ENCODE measurements at regions not wholly inside any gene's neighbourhood (a gene's known extent, or its start where the extent isn't known, plus 50 kb on each side); places are given as distances from the start of the nearest gene placed in this dataset.
"Not testable (repeated sequence)": the region's sequence is repeated elsewhere in the genome, so short reads cannot be mapped to it uniquely, and the experiment has no call there.

DNA sequence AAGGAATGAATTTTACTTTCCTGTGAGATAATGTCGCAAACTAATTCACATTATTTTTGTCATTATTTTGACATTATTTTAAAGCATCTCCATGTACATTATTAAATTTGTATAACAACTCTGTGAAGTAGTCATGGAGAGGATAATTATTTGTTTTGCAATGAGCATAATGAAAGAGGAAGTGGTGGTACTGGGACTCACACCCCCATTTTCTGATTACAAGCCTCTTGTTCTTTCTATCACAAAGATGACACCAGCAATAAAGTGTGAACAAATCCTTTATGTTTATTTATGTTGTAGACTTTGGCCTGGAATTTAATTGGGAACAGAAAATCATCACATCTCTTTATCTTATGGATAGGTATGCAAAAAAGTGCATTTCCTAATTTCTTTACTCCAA, 522.6 kb downstream of the TMEM135 start:
- Histone ChIP-seq H3K4me1 (no peaks in the 10 kb centered on the region), H3K36me3 (no peaks in the 10 kb centered on the region), H3K27me3 (no peaks in the 10 kb centered on the region), H3K4me3 (no peak overlapping the region), H3K9me3 (peaks cover 0 to 3% of the 10 kb centered on the region in 2 donors), H3K27ac (no peak overlapping the region)
- TF ChIP-seq, protein P1, sequence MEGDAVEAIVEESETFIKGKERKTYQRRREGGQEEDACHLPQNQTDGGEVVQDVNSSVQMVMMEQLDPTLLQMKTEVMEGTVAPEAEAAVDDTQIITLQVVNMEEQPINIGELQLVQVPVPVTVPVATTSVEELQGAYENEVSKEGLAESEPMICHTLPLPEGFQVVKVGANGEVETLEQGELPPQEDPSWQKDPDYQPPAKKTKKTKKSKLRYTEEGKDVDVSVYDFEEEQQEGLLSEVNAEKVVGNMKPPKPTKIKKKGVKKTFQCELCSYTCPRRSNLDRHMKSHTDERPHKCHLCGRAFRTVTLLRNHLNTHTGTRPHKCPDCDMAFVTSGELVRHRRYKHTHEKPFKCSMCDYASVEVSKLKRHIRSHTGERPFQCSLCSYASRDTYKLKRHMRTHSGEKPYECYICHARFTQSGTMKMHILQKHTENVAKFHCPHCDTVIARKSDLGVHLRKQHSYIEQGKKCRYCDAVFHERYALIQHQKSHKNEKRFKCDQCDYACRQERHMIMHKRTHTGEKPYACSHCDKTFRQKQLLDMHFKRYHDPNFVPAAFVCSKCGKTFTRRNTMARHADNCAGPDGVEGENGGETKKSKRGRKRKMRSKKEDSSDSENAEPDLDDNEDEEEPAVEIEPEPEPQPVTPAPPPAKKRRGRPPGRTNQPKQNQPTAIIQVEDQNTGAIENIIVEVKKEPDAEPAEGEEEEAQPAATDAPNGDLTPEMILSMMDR (IDR thresholded peaks at IDR 0.05) = no peak
- DNase-seq (no peak), ATAC-seq (no peak)
- intact Hi-C loops (cut with DNase I) = no loop called here

DNA sequence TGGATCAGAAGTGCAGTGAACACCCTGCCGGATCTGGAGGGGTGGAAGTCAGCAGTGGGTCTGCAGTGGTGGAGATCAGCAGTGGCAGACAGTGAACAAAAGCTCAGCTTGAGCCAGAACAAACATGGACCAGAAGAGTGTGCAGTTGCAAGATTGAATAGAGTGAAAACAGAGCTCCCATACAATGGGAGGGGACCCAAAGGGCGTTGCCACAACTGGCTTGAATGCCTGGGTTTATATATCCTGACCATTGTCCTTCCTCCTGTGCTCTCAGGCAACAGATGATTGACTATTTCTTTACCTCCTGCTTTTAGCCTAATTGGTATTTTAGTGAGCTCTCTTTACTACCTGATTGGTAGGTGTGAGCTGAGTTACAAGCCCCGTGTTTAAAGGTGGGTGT, 522.1 kb downstream of the TMEM135 start:
- H3K27me3 ChIP-seq; H3K9me3 ChIP-seq; H3K4me1 ChIP-seq; H3K27ac ChIP-seq; H3K36me3 ChIP-seq; DNase-seq; H3K4me3 ChIP-seq; ATAC-seq; intact Hi-C loops (cut with DNase I): not testable (repeated sequence)

DNA sequence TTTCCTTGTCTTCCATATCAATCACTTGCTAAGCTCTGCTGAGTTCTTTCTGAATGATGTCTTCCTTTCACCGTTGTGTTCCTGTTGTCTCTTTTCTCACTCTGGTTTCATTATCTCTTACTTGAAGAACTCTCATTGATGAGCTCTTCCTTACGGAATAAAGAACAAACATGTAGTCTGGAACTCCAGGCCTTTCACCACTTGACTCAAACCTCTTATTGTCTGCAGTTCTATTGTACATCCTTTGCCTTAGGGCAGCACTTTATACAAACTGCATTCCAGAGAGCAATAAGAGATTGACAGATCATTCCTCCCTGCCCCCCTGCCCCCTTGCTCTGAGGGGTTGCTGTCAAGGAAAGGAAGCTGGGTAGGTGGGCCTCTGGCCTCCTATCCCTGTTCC, 517.4 kb downstream of the TMEM135 start:
- no peak overlapping the region for H3K4me3 ChIP-seq
- H3K36me3 ChIP-seq = no peaks in the 10 kb centered on the region
- intact Hi-C loops (cut with DNase I) = no loop called here
- ATAC-seq (no peak), DNase-seq (no peak)
- peaks cover 0 to 7% of the 10 kb centered on the region in 2 donors for H3K9me3 ChIP-seq
- TF ChIP-seq, protein P1 (IDR thresholded peaks at IDR 0.05) = no peak
- no peaks in the 10 kb centered on the region for H3K4me1 ChIP-seq
- no peak overlapping the region for H3K27ac ChIP-seq
- H3K27me3 ChIP-seq = no peaks in the 10 kb centered on the region

DNA sequence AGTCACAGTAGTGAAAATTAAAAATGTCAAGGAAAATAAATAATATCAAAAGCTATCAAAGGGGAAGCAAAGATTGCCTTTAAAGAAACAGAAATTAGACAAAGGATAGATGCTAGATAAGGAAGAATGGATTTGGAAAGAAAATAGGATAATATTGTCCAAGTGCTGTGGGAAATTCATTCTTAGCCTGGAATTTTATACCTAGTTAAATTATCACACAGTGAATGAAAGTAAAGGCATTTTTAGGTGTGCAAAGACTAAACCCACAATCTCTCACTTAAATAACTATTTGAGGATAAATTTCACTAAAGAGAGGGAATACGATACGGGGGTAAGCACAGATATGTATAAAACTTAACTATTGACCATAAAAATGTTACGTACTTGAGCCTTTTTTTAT, 511.1 kb downstream of the TMEM135 start:
- H3K27me3 ChIP-seq = no peaks in the 10 kb centered on the region
- peaks cover 0 to 30% of the 10 kb centered on the region in 2 donors for H3K9me3 ChIP-seq
- H3K27ac ChIP-seq = no peak overlapping the region
- no peaks in the 10 kb centered on the region for H3K4me1 ChIP-seq
- H3K4me3 ChIP-seq = no peak overlapping the region
- intact Hi-C loops (cut with DNase I) = no loop called here
- ATAC-seq (no peak), DNase-seq (no peak)
- TF ChIP-seq, protein P1 (IDR thresholded peaks at IDR 0.05) = no peak
- no peaks in the 10 kb centered on the region for H3K36me3 ChIP-seq

DNA sequence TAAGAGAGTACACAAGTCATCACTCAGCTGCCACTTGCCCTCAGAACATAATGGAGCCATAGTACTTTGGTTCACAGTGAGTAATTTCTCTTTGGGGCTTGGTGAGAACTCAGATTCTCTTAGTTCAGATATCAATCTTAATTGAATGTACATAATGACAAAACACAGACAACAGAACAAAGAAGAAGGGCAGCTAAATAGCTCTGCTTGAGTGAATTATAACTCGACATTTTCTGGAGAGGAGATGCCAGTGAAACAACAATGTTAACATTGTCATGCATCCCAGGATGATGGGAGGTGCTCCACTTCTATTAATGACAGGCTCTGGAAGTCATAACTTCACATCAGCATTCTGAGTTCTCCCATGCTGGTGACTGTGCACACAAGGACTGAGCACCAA, 508.1 kb downstream of the TMEM135 start:
- H3K9me3 ChIP-seq = peaks cover 0 to 45% of the 10 kb centered on the region in 2 donors
- no peaks in the 10 kb centered on the region for H3K4me1 ChIP-seq
- TF ChIP-seq, protein P1 (IDR thresholded peaks at IDR 0.05) = no peak
- H3K27me3 ChIP-seq = no peaks in the 10 kb centered on the region
- no peak overlapping the region for H3K4me3 ChIP-seq
- no peak for ATAC-seq
- no peaks in the 10 kb centered on the region for H3K36me3 ChIP-seq
- H3K27ac ChIP-seq = no peak overlapping the region
- intact Hi-C loops (cut with DNase I) = no loop called here
- DNase-seq = no peak

DNA sequence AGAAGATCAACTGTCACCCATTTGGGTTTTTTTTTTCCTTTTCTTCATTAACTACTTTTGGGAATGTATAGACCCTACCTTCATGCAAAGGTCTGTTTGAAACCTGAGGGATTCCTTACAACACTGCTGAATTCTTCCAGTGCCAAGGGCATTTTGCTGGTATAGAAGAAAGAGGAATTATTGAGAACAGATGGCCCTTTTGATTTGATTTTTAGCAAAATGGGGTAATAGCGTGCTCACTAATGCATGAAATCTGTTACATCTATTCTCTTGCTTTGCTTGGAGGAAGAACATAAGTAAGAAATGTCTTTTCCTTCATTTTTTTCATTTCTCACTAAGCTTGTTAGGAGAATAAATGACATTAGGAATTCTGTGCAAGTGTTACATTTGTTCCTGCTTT, 501.9 kb downstream of the TMEM135 start:
- Histone ChIP-seq H3K4me3 (no peak overlapping the region), H3K27ac (no peak overlapping the region), H3K36me3 (no peaks in the 10 kb centered on the region), H3K27me3 (no peaks in the 10 kb centered on the region), H3K9me3 (peaks cover 0 to 19% of the 10 kb centered on the region in 2 donors), H3K4me1 (no peaks in the 10 kb centered on the region)
- ATAC-seq (no peak), DNase-seq (no peak)
- intact Hi-C loops (cut with DNase I) = no loop called here
- TF ChIP-seq, protein P1 (IDR thresholded peaks at IDR 0.05) = no peak
